IPS DF 6.9 (cell line): ENCODE measurements at regions not wholly inside any gene's neighbourhood (a gene's known extent, or its start where the extent isn't known, plus 50 kb on each side); places are given as distances from the start of the nearest gene placed in this dataset.
A peak's percentile ranks its signal among the peaks of the same experiment; 100 is the strongest.

Experiments
- DNase-seq: peaks from one replicate; pipeline ENCODE4 v3.0.0-alpha.2; 2013; ENCODE audit warnings: low read depth, low spot score
- H3K27ac ChIP-seq: one replicate; pipeline ENCODE4 v1.5.1; 2013; ENCODE audit warnings: low read length, control low read depth
- H3K27me3 ChIP-seq: 2 replicates; pipeline ENCODE4 v1.6.1; 2013; ENCODE audit warnings: mild to moderate bottlenecking, low read length; ENCODE audit not compliant: control insufficient read depth, insufficient read depth
- H3K36me3 ChIP-seq: 2 replicates; pipeline ENCODE4 v1.6.1; 2013; ENCODE audit warnings: low read length; ENCODE audit not compliant: control insufficient read depth, insufficient read depth
- H3K4me1 ChIP-seq: 2 replicates; pipeline ENCODE4 v1.6.1; 2013; ENCODE audit warnings: low read length; ENCODE audit not compliant: control insufficient read depth, insufficient read depth
- H3K4me3 ChIP-seq: 2 replicates; pipeline ENCODE4 v1.5.1; 2013; ENCODE audit warnings: mild to moderate bottlenecking, low read length
- H3K9me3 ChIP-seq: 2 replicates; pipeline ENCODE4 v1.6.1; 2013; ENCODE audit warnings: low read length, inconsistent platforms; ENCODE audit not compliant: control insufficient read depth, insufficient read depth
- WGBS: extraction: QIAGEN DNeasy Blood & Tissue Kit; methylation state at CpG from one replicate; pipeline ENCODE4 v1.1.7; 2013; ENCODE audit warnings: mixed read lengths, missing lambda C conversion rate; ENCODE audit not compliant: insufficient read length, insufficient coverage; 5-methylcytosine and 5-hydroxymethylcytosine counted together

GRCh38 chr2:225295102-225295501 lies 104.4 kb upstream of the NYAP2 start:
- H3K4me3 ChIP-seq = no peak overlapping the region
- no peak overlapping the region for H3K27ac ChIP-seq
- H3K27me3 ChIP-seq = no peaks in the 10 kb centered on the region
- no peaks in the 10 kb centered on the region for H3K9me3 ChIP-seq
- no peaks in the 10 kb centered on the region for H3K4me1 ChIP-seq
- no peak for DNase-seq
- no peaks in the 10 kb centered on the region for H3K36me3 ChIP-seq
- no CpG with 5 or more reads among the region's 3 CpGs for WGBS

GRCh38 chr2:225293638-225294037 lies 105.9 kb upstream of the NYAP2 start:
- no peak for DNase-seq
- Histone ChIP-seq H3K27ac (no peak overlapping the region), H3K4me1 (no peaks in the 10 kb centered on the region), H3K27me3 (no peaks in the 10 kb centered on the region), H3K4me3 (no peak overlapping the region), H3K9me3 (no peaks in the 10 kb centered on the region), H3K36me3 (no peaks in the 10 kb centered on the region)
- WGBS = no CpG with 5 or more reads among the region's 7 CpGs

DNA sequence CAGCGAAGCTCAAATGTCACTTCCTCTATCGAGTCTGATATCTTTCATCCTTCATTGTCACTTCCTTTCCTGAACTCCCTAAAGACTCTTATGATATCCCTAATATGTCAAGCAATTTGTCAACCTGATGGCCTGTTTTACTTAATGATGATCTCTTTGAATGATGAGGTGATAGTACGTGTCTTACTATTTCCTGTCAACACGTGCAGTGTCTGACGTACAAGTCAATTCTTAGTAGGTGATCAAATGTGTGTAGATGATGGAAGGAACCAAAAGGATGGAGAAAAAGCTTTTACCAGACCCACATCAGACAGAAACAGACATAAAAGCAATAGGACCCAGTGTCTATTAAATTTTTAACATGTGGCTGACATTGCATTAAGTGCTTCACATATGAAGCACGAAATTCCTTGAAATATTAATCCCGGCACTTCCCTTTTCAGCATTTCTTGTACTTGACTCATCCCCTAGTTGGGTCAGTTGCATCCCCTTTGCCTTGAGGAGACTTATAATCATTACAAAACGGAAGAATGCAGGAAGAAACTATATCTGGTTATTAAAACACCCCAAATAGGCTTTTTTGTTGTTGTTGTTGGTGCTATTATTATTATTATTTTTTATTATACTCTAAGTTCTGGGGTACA lies 108.6 kb upstream of the NYAP2 start:
- H3K36me3 ChIP-seq = no peaks in the 10 kb centered on the region
- H3K4me3 ChIP-seq = no peak overlapping the region
- H3K27ac ChIP-seq = no peak overlapping the region
- H3K4me1 ChIP-seq = no peaks in the 10 kb centered on the region
- no peaks in the 10 kb centered on the region for H3K27me3 ChIP-seq
- no CpG with 5 or more reads among the region's 8 CpGs for WGBS
- no peak for DNase-seq
- no peaks in the 10 kb centered on the region for H3K9me3 ChIP-seq

DNA sequence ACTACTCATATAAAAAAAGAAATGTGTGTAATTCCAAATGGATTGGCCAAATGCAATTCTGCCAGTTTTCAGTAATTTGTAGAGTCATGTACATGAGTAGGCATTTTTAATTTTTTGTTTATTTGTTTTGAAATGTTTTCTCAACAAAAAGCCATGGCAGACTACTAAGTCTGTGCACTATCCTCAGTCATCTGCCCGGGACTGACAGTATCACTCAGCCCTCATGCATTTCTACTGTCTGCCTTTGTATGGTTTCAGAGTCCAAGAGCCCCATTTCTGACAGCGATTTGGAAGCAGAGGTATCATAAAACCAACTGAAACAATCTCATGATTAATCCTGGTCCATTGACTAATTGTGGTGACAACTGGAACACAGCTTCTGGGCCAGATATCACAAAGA lies 109.9 kb upstream of the NYAP2 start:
- no peak overlapping the region for H3K27ac ChIP-seq
- no CpG with 5 or more reads among the region's 2 CpGs for WGBS

DNA sequence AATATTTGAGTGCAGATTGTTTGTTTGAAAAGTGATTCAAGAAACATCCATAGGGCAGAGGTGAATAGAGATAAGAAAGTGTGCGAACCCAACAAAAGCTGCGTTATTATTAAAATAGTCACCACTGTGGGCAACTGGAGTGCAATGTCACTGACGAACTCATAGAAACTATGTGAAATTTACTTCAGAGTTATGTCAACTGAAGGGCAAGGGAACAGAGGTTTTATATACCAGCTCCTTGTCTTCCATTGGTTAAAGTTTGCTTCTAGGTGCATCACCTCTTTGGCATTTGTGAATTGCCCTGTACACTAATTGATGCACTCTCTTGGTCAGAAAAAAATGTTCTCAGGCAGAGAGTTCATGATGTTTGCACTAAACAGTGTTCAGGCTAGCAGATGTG lies 110.5 kb upstream of the NYAP2 start:
- DNase-seq = no peak
- no peak overlapping the region for H3K4me3 ChIP-seq
- WGBS = no CpG with 5 or more reads among the region's 3 CpGs
- no peaks in the 10 kb centered on the region for H3K27me3 ChIP-seq
- H3K27ac ChIP-seq = no peak overlapping the region
- no peaks in the 10 kb centered on the region for H3K9me3 ChIP-seq
- no peaks in the 10 kb centered on the region for H3K36me3 ChIP-seq
- no peaks in the 10 kb centered on the region for H3K4me1 ChIP-seq

More for the DNA sequence above, 109.9 kb upstream of the NYAP2 start:
- Histone ChIP-seq H3K4me1 (no peaks in the 10 kb centered on the region), H3K4me3 (no peak overlapping the region), H3K9me3 (no peaks in the 10 kb centered on the region), H3K36me3 (no peaks in the 10 kb centered on the region), H3K27me3 (no peaks in the 10 kb centered on the region)
- DNase-seq = no peak

- H3K36me3 ChIP-seq = no peaks in the 10 kb centered on the region
- H3K4me3 ChIP-seq = no peak overlapping the region
- no peaks in the 10 kb centered on the region for H3K9me3 ChIP-seq
- H3K27ac ChIP-seq = no peak overlapping the region
- DNase-seq = peak; percentile 25
- H3K27me3 ChIP-seq = no peaks in the 10 kb centered on the region
- WGBS = no CpG with 5 or more reads among the region's 4 CpGs
- no peaks in the 10 kb centered on the region for H3K4me1 ChIP-seq
These were observed 116.4 kb upstream of the NYAP2 start for GRCh38 chr2:225282858-225283710.

DNA sequence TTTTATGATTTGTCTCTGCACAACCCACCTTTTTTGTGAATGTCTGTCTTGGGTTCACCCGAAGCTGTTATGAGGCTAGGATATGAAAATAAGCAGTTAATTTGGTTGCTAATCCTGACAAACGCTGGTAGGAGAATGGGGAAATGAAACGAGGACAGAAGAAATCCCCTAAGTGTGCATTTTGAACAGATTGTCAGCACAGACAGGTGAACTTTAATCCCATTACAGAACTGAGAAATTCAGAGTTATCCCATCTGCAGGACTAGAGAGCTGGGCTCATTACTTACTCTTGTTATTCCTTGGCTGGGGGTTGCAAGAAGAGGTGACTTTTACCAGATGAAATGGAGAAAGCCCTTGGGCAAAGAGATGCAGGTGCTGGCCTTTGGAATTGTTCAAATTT lies 123.3 kb upstream of the NYAP2 start:
- Histone ChIP-seq H3K4me1 (no peaks in the 10 kb centered on the region), H3K9me3 (no peaks in the 10 kb centered on the region), H3K27me3 (no peaks in the 10 kb centered on the region), H3K27ac (no peak overlapping the region), H3K36me3 (no peaks in the 10 kb centered on the region), H3K4me3 (no peak overlapping the region)
- no CpG with 5 or more reads among the region's 3 CpGs for WGBS
- DNase-seq = no peak

DNA sequence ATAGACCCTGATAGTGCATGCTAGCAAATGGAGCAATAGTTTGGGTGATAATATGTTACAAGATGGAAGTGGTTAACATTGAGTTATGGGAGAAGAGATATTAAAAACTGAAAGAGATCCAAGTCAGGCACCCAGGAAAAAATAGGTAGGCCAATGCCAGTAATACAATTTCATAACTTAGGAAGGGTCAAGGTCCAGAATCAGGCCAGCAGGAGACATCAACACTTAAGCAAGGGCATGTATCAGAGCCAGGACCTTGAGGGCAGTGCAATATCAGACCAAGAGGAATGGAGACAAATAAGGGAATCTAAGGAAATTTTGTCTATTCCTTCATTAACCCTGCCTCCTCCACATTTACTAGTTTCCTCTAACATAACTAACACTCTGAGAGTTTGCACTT lies 124.1 kb upstream of the NYAP2 start:
- no peak for DNase-seq
- Histone ChIP-seq H3K9me3 (no peaks in the 10 kb centered on the region), H3K36me3 (no peaks in the 10 kb centered on the region), H3K4me3 (no peak overlapping the region), H3K27ac (no peak overlapping the region), H3K27me3 (no peaks in the 10 kb centered on the region), H3K4me1 (no peaks in the 10 kb centered on the region)

- Histone ChIP-seq H3K27me3 (no peaks in the 10 kb centered on the region), H3K36me3 (no peaks in the 10 kb centered on the region), H3K4me1 (no peaks in the 10 kb centered on the region), H3K9me3 (no peaks in the 10 kb centered on the region), H3K27ac (no peak overlapping the region), H3K4me3 (no peak overlapping the region)
- DNase-seq = no peak
- no CpG with 5 or more reads among the region's 1 CpG for WGBS
These were observed 124.8 kb upstream of the NYAP2 start for GRCh38 chr2:225274751-225275150.

DNA sequence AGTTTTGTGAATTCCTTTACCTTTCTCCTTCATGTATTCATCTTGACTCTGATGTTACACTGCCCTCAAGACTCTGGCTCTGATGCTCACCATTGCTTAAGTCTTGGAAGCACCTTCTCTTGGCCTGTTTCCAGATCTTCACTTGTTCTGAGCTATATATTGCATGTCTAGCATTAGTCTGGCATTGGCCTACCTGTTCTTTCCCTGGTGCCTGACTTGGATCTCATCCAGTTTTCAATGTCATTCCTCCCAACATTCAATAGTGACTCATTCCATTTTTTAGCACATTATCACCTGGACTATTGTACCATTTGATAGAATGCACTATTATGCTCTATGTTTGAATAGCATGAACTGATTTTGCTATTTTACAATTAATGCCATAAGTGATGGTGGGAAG lies 127.3 kb upstream of the NYAP2 start:
- no peak for DNase-seq
- Histone ChIP-seq H3K27ac (no peak overlapping the region), H3K4me1 (no peaks in the 10 kb centered on the region), H3K36me3 (no peaks in the 10 kb centered on the region), H3K9me3 (no peaks in the 10 kb centered on the region), H3K27me3 (no peaks in the 10 kb centered on the region), H3K4me3 (no peak overlapping the region)

GRCh38 chr2:225270861-225271260 lies 128.6 kb upstream of the NYAP2 start:
- Histone ChIP-seq H3K9me3 (no peaks in the 10 kb centered on the region), H3K4me1 (no peaks in the 10 kb centered on the region), H3K4me3 (no peak overlapping the region), H3K36me3 (no peaks in the 10 kb centered on the region), H3K27me3 (no peaks in the 10 kb centered on the region), H3K27ac (no peak overlapping the region)
- no peak for DNase-seq
- WGBS = no CpG with 5 or more reads among the region's 2 CpGs
